ENCODE measurements at regions not wholly inside any gene's neighbourhood (a gene's known extent, or its start where the extent isn't known, plus 50 kb on each side); places are given as distances from the start of the nearest gene placed in this dataset.
"Not testable (repeated sequence)": the region's sequence is repeated elsewhere in the genome, so short reads cannot be mapped to it uniquely, and the experiment has no call there.

DNA sequence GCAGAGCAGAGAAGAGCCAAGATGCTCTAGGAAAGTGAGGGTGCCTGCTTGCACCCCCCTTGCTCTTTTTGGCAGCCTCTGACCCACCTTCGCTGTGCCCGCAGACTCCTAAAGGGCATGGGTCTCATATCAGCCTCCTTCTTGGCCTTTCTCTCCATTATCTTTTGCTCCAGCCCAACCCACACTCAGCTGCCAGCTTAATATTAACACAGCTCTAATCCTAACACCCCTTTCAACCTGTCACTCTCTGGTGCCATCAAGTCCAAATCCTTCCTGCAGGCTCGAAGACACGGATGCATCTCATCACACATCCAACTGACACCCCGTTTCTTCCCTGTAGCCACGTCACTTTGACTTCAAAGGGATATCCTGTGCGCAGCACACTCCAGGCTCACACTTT, 171.6 kb upstream of the AUTS2 start:
- Histone ChIP-seq H3K9me3 (ENCODE audit: control insufficient read depth, insufficient read depth, low read length) (no peaks in the 10 kb centered on the region), H3K4me1 (ENCODE audit: control insufficient read depth, insufficient read depth, low read length) (no peaks in the 10 kb centered on the region), H3K4me3 (ENCODE audit: low read length) (no peak overlapping the region), H3K27me3 (ENCODE audit: control insufficient read depth, insufficient read depth, low read length) (no peaks in the 10 kb centered on the region), H3K27ac (ENCODE audit: low read length) (no peak overlapping the region), H3K36me3 (ENCODE audit: control insufficient read depth, insufficient read depth, low read length) (no peaks in the 10 kb centered on the region)
- WGBS (ENCODE audit: insufficient coverage, insufficient read length), result no CpG with 5 or more reads among the region's 7 CpGs
- no peak for DNase-seq (ENCODE audit: low read depth, low spot score)

DNA sequence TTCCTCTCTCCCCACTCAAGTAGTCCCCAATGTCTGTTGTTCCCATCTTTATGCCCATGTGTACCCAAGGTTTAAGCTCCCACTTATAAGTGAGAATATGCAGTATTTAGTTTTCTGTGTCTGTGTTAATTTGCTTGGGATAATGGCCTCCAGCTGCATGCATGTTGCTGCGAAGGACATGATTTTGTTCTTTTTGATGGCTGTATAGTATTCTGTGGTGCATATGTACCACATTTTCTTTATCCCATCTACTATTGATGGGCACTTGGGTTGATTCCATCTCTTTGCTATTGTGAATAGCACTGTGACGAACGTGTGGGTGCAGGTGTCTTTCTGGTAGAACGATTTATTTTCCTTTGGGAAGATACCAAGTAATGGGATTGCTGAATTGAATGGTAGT, 170.2 kb upstream of the AUTS2 start:
- no CpG with 5 or more reads among the region's 4 CpGs for whole genome bisulfite sequencing (ENCODE audit: insufficient coverage, insufficient read length)
- no peaks in the 10 kb centered on the region for H3K36me3 ChIP-seq (ENCODE audit: control insufficient read depth, insufficient read depth, low read length)
- H3K27ac ChIP-seq (ENCODE audit: low read length), result no peak overlapping the region
- no peaks in the 10 kb centered on the region for H3K27me3 ChIP-seq (ENCODE audit: control insufficient read depth, insufficient read depth, low read length)
- H3K4me1 ChIP-seq (ENCODE audit: control insufficient read depth, insufficient read depth, low read length), result no peaks in the 10 kb centered on the region
- H3K4me3 ChIP-seq (ENCODE audit: low read length), result no peak overlapping the region
- no peak for DNase-seq (ENCODE audit: low read depth, low spot score)
- no peaks in the 10 kb centered on the region for H3K9me3 ChIP-seq (ENCODE audit: control insufficient read depth, insufficient read depth, low read length)

DNA sequence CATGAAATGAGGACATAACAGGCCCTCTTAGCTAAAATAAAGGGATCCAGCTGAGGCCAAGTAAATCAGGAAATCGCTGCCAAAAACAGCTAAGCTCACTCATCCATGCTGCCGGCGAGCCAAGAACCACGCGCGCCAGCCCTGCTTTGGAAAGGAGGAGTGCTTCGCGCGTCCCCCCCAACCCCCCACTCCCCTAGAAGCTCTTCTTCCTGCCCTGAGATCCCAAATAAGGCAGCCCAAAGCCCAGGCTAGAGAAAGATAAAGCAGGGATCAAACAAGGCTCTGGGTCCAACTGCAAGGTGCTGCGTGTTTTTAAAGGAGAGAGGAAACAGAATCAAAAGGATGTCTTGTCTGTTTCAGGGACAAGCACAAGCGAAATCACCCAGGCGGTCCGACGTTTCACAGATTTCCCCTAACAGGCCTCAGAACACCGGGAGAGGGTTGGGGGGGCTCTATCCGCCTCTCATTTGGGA, 168.3 kb upstream of the AUTS2 start:
- H3K36me3 ChIP-seq (ENCODE audit: control insufficient read depth, insufficient read depth, low read length), result no peaks in the 10 kb centered on the region
- WGBS (ENCODE audit: insufficient coverage, insufficient read length), result no CpG with 5 or more reads among the region's 16 CpGs
- H3K27me3 ChIP-seq (ENCODE audit: control insufficient read depth, insufficient read depth, low read length), result no peaks in the 10 kb centered on the region
- H3K4me3 ChIP-seq (ENCODE audit: low read length), result no peak overlapping the region
- DNase-seq (ENCODE audit: low read depth, low spot score), result no peak
- no peak overlapping the region for H3K27ac ChIP-seq (ENCODE audit: low read length)
- H3K4me1 ChIP-seq (ENCODE audit: control insufficient read depth, insufficient read depth, low read length), result no peaks in the 10 kb centered on the region
- no peaks in the 10 kb centered on the region for H3K9me3 ChIP-seq (ENCODE audit: control insufficient read depth, insufficient read depth, low read length)

DNA sequence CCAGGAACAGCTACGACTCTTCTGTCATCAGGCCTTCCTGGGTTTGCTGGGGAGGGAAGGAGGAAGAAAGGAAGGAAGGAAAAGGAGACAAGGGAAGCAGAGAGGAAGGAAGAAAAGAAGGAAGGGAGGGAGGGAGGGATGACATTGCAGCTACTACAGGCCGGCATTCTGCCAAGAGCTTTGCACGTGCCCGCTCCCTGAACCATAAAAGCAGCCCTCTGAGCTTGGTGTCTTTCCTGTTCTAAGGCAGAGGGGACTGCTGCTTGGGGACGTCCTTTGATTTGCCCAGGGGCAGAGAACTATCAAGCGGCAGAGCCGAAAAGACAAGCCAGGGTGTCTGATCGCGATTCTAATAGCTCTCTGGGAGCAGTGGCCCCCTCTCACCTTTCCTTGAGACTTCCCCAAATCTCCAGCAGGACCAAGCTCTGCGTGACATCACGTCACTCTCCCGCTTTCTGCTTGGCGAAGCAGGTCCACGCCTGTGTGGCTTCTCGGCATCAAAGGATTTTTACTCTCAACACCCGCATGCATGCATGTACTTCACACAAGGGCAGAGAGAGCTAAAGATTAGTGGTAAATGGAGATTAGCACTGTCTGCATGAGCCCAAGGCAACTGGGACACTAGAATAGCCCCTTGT, 167.8 kb upstream of the AUTS2 start:
- H3K27me3 ChIP-seq (ENCODE audit: control insufficient read depth, insufficient read depth, low read length), result no peaks in the 10 kb centered on the region
- no CpG with 5 or more reads among the region's 16 CpGs for WGBS (ENCODE audit: insufficient coverage, insufficient read length)
- DNase-seq (ENCODE audit: low read depth, low spot score), result no peak

DNA sequence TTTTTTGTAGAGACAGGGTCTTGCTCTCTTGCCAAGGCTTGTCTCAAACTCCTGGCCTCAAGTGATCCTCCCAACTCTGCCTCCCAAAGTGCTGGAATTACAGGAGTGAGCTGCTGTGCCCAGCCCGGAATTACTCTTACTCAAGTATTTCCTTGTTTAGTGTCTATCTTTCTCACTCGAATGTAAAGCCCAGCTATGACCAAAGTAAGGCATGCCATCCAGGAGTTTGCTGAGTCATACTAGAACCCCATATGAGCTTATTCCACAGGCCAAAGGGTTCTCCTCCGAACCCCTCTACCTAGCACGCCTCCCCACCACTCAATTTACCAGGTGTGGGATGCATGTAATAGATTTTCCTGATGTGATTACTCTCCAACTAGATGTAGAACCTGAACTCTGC, 166.6 kb upstream of the AUTS2 start:
- no peaks in the 10 kb centered on the region for H3K27me3 ChIP-seq (ENCODE audit: control insufficient read depth, insufficient read depth, low read length)
- no peaks in the 10 kb centered on the region for H3K4me1 ChIP-seq (ENCODE audit: control insufficient read depth, insufficient read depth, low read length)
- no peak overlapping the region for H3K4me3 ChIP-seq (ENCODE audit: low read length)
- H3K27ac ChIP-seq (ENCODE audit: low read length), result no peak overlapping the region
- WGBS (ENCODE audit: insufficient coverage, insufficient read length), result no CpG with 5 or more reads among the region's 4 CpGs
- H3K36me3 ChIP-seq (ENCODE audit: control insufficient read depth, insufficient read depth, low read length), result no peaks in the 10 kb centered on the region
- no peak for DNase-seq (ENCODE audit: low read depth, low spot score)
- no peaks in the 10 kb centered on the region for H3K9me3 ChIP-seq (ENCODE audit: control insufficient read depth, insufficient read depth, low read length)

More for the DNA sequence above, 167.8 kb upstream of the AUTS2 start:
- H3K9me3 ChIP-seq (ENCODE audit: control insufficient read depth, insufficient read depth, low read length), result no peaks in the 10 kb centered on the region
- H3K4me1 ChIP-seq (ENCODE audit: control insufficient read depth, insufficient read depth, low read length), result no peaks in the 10 kb centered on the region
- H3K4me3 ChIP-seq (ENCODE audit: low read length), result no peak overlapping the region
- H3K27ac ChIP-seq (ENCODE audit: low read length), result no peak overlapping the region
- no peaks in the 10 kb centered on the region for H3K36me3 ChIP-seq (ENCODE audit: control insufficient read depth, insufficient read depth, low read length)

DNA sequence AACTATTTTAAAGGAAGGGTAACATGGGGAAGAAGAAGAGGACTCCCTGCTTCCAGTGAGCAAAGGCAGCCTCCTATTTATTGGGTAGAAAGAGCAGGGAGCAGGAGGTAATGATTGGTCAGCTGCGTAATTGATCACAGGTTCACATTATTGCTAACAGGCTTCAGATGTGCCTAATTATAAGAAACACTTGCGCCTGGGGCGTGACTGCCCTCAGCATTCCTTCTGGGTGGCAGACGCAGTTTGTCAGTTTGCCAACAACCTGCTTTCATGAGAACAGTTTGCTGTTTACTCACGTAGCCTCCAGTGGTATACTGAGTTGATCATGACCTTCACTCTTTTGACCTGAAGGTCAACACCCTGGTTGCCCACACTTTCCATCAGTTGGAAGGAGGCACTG, 166.0 kb upstream of the AUTS2 start:
- H3K27me3 ChIP-seq (ENCODE audit: control insufficient read depth, insufficient read depth, low read length); DNase-seq (ENCODE audit: low read depth, low spot score); H3K27ac ChIP-seq (ENCODE audit: low read length); H3K9me3 ChIP-seq (ENCODE audit: control insufficient read depth, insufficient read depth, low read length); H3K36me3 ChIP-seq (ENCODE audit: control insufficient read depth, insufficient read depth, low read length); H3K4me3 ChIP-seq (ENCODE audit: low read length); H3K4me1 ChIP-seq (ENCODE audit: control insufficient read depth, insufficient read depth, low read length): not testable (repeated sequence)
- no CpG with 5 or more reads among the region's 5 CpGs for WGBS (ENCODE audit: insufficient coverage, insufficient read length)

DNA sequence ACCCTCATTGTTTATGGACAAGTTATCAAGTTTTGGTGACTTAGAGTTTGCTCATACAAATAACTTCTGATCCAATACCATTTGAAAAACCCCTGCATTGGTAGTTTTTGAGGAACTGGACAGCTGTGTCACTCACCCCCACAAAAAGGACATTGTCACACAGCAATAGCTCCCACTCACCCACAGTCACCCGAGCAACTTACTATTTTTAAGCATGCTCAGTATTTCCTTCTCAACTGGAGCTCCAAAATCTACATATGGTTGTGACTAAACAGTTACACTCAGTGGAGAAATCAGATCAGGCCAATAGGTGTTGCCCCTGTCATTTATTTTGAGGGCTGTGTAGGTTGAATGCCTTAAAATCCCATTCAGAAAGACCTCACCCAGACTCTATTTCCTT, 165.2 kb upstream of the AUTS2 start:
- no peak for DNase-seq (ENCODE audit: low read depth, low spot score)
- no peaks in the 10 kb centered on the region for H3K36me3 ChIP-seq (ENCODE audit: control insufficient read depth, insufficient read depth, low read length)
- H3K9me3 ChIP-seq (ENCODE audit: control insufficient read depth, insufficient read depth, low read length), result no peaks in the 10 kb centered on the region
- H3K4me3 ChIP-seq (ENCODE audit: low read length), result no peak overlapping the region
- H3K4me1 ChIP-seq (ENCODE audit: control insufficient read depth, insufficient read depth, low read length), result no peaks in the 10 kb centered on the region
- no peaks in the 10 kb centered on the region for H3K27me3 ChIP-seq (ENCODE audit: control insufficient read depth, insufficient read depth, low read length)
- no peak overlapping the region for H3K27ac ChIP-seq (ENCODE audit: low read length)
- WGBS (ENCODE audit: insufficient coverage, insufficient read length), result no CpG with 5 or more reads among the region's 1 CpG

DNA sequence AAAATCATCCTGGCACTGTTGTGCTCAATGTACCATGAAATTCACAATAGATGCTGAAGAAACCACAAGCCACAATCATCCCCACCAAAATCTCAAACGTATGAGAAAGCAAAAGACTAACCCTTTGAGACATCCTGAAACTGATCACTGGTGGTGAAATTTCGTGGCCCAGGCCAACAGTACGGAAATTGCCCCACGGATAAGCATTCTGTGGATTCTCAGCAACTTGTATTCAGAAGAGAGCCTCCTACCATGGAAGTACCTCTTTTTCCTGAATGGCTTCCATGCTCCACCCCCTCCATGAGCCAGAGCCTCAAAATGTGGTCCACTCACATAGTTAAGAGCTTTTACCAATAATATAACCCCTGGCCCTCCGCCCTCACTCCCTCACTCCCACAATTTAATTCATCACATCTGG, 163.9 kb upstream of the AUTS2 start:
- no peaks in the 10 kb centered on the region for H3K9me3 ChIP-seq (ENCODE audit: control insufficient read depth, insufficient read depth, low read length)
- no peaks in the 10 kb centered on the region for H3K36me3 ChIP-seq (ENCODE audit: control insufficient read depth, insufficient read depth, low read length)
- no CpG with 5 or more reads among the region's 5 CpGs for WGBS (ENCODE audit: insufficient coverage, insufficient read length)
- no peaks in the 10 kb centered on the region for H3K27me3 ChIP-seq (ENCODE audit: control insufficient read depth, insufficient read depth, low read length)
- no peak overlapping the region for H3K4me3 ChIP-seq (ENCODE audit: low read length)
- H3K27ac ChIP-seq (ENCODE audit: low read length), result no peak overlapping the region
- no peak for DNase-seq (ENCODE audit: low read depth, low spot score)
- H3K4me1 ChIP-seq (ENCODE audit: control insufficient read depth, insufficient read depth, low read length), result no peaks in the 10 kb centered on the region

DNA sequence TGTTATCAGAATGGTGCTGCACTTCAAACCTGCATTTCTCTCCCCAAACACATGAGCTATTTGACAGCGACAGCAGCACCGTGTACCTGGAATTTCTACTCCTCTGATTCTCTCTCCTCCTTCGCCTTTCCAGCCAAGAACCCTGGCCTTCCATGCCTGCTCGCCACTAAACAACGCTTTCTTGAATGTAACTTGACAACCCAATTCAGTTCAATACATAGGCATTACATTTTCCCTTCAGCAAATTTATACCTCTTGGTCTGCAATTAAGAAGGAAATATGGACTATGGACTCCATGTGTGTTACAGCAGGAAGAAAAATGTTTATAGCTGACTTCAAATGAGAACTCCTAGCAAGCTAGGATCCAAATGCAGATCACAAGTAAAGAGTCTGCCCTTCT, 162.6 kb upstream of the AUTS2 start:
- WGBS (ENCODE audit: insufficient coverage, insufficient read length), result no CpG with 5 or more reads among the region's 5 CpGs
- Histone ChIP-seq H3K27ac (ENCODE audit: low read length) (no peak overlapping the region), H3K27me3 (ENCODE audit: control insufficient read depth, insufficient read depth, low read length) (no peaks in the 10 kb centered on the region), H3K36me3 (ENCODE audit: control insufficient read depth, insufficient read depth, low read length) (no peaks in the 10 kb centered on the region), H3K4me3 (ENCODE audit: low read length) (no peak overlapping the region), H3K9me3 (ENCODE audit: control insufficient read depth, insufficient read depth, low read length) (no peaks in the 10 kb centered on the region), H3K4me1 (ENCODE audit: control insufficient read depth, insufficient read depth, low read length) (no peaks in the 10 kb centered on the region)
- no peak for DNase-seq (ENCODE audit: low read depth, low spot score)

DNA sequence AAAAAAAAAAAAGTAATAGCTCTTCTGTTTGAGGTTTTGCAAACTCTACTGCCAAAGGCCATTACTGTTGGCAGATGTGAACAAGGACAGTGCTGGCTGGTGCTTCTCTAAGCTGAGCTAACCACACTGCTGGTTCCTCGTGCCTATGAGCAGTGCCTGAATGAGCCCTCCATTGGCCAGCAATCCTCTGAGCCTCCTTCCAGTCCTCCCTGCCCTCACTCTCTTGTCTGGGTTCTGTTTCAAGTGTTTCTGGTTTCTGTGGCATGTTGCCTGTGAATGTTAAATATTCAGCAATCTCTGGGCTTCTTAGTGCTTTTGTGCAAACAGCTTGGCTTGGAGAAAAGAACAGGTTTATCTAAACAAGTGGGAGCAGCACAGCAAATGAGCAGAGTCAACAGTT, 161.3 kb upstream of the AUTS2 start:
- DNase-seq (ENCODE audit: low read depth, low spot score), result no peak
- Histone ChIP-seq H3K4me3 (ENCODE audit: low read length) (no peak overlapping the region), H3K27me3 (ENCODE audit: control insufficient read depth, insufficient read depth, low read length) (no peaks in the 10 kb centered on the region), H3K4me1 (ENCODE audit: control insufficient read depth, insufficient read depth, low read length) (no peaks in the 10 kb centered on the region), H3K27ac (ENCODE audit: low read length) (no peak overlapping the region), H3K9me3 (ENCODE audit: control insufficient read depth, insufficient read depth, low read length) (no peaks in the 10 kb centered on the region), H3K36me3 (ENCODE audit: control insufficient read depth, insufficient read depth, low read length) (no peaks in the 10 kb centered on the region)
- no CpG with 5 or more reads among the region's 1 CpG for WGBS (ENCODE audit: insufficient coverage, insufficient read length)

Measured in iPS DF 6.9 (cell line).